GM21447 (cell line): ENCODE measurements at regions not wholly inside any gene's neighbourhood (a gene's known extent, or its start where the extent isn't known, plus 50 kb on each side); places are given as distances from the start of the nearest gene placed in this dataset.
"Not testable (repeated sequence)": the region's sequence is repeated elsewhere in the genome, so short reads cannot be mapped to it uniquely, and the experiment has no call there.

Experiments used
- ATAC-seq: cut with Tn5 transposase; IDR thresholded peaks from one replicate; pipeline ENCODE4 v1.9.1; 2021; ENCODE audit not compliant: unreplicated experiment

- ATAC-seq = no peak
Observed at GRCh38 chr9:2389404-2389803, 232.2 kb upstream of the VLDLR start.

GRCh38 chr9:2390028-2390427 lies 231.6 kb upstream of the VLDLR start:
- no peak for ATAC-seq

GRCh38 chr9:2391509-2392132 lies 230.0 kb upstream of the VLDLR start:
- ATAC-seq = not testable (repeated sequence)

GRCh38 chr9:2394087-2394741 lies 227.4 kb upstream of the VLDLR start:
- not testable (repeated sequence) for ATAC-seq

GRCh38 chr9:2395814-2396612 lies 225.6 kb upstream of the VLDLR start:
- ATAC-seq = no peak

GRCh38 chr9:2396622-2397285 lies 224.8 kb upstream of the VLDLR start:
- no peak for ATAC-seq

- not testable (repeated sequence) for ATAC-seq
Observed at GRCh38 chr9:2397875-2398274, 223.7 kb upstream of the VLDLR start.

- ATAC-seq = not testable (repeated sequence)
Observed at GRCh38 chr9:2401746-2402145, 219.8 kb upstream of the VLDLR start.

GRCh38 chr9:2403701-2404100 lies 217.9 kb upstream of the VLDLR start:
- ATAC-seq = no peak

GRCh38 chr9:2406252-2406651 lies 215.3 kb upstream of the VLDLR start:
- ATAC-seq = no peak

- ATAC-seq = no peak
Observed at GRCh38 chr9:2407450-2407849, 214.1 kb upstream of the VLDLR start.

GRCh38 chr9:2411459-2412215 lies 209.9 kb upstream of the VLDLR start:
- ATAC-seq = no peak

GRCh38 chr9:2413160-2413805 lies 208.3 kb upstream of the VLDLR start:
- ATAC-seq = no peak

GRCh38 chr9:2414465-2414864 lies 207.1 kb upstream of the VLDLR start:
- no peak for ATAC-seq

GRCh38 chr9:2415326-2415725 lies 206.3 kb upstream of the VLDLR start:
- ATAC-seq = no peak

- no peak for ATAC-seq
Observed at GRCh38 chr9:2417730-2418129, 203.9 kb upstream of the VLDLR start.

GRCh38 chr9:2418619-2419018 lies 203.0 kb upstream of the VLDLR start:
- ATAC-seq = no peak

GRCh38 chr9:2419347-2419746 lies 202.2 kb upstream of the VLDLR start:
- no peak for ATAC-seq

GRCh38 chr9:2420543-2420942 lies 201.0 kb upstream of the VLDLR start:
- ATAC-seq = no peak

- no peak for ATAC-seq
Observed at GRCh38 chr9:2424619-2425033, 197.0 kb upstream of the VLDLR start.
